SU-DHL-6 (cell line): ENCODE measurements at regions not wholly inside any gene's neighbourhood (a gene's known extent, or its start where the extent isn't known, plus 50 kb on each side); places are given as distances from the start of the nearest gene placed in this dataset.

Source experiments
- EZH2phosphoT487 ChIP-seq: fragments of 200-600 bp; sonication (generic), shearing (Covaris generic); conservative IDR thresholded peaks from 2 replicates; pipeline ENCODE4 v1.6.1; 2018; ENCODE audit warnings: mild to moderate bottlenecking, antibody characterized with exemption, low read length, moderate library complexity, mixed read lengths
- TF ChIP-seq, protein P1 (sequence below): fragments of 200-600 bp; sonication (generic); IDR thresholded peaks from one replicate; pipeline ENCODE4 v1.5.1; 2017; ENCODE audit warnings: antibody characterized with exemption, mild to moderate bottlenecking, low read length, moderate library complexity; ENCODE audit not compliant: insufficient read depth, poor library complexity, severe bottlenecking

DNA sequence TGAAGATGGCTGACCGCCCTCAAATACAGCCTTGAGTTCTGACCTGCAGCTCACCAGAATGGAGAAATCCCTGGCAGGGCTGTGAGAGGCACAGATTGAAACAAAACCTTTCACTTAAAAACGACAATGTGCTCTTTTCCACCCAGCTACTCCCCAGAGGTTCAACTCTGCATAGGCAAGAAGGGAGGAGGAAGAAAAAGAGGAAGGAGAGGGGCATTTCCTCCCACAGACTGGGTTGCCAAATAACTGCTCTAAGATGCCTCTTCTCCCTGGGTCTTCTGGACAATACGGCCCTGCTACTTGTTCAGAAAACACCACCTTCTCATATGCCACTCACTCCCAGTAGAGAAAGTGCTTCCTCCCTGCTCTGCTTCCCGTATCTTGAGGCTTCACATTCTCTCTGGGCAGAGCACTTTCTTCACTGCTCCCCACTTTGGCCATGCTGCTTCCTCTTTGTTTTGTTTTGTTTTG, 136.4 kb upstream of the SLC1A4 start:
- TF ChIP-seq, protein P1, sequence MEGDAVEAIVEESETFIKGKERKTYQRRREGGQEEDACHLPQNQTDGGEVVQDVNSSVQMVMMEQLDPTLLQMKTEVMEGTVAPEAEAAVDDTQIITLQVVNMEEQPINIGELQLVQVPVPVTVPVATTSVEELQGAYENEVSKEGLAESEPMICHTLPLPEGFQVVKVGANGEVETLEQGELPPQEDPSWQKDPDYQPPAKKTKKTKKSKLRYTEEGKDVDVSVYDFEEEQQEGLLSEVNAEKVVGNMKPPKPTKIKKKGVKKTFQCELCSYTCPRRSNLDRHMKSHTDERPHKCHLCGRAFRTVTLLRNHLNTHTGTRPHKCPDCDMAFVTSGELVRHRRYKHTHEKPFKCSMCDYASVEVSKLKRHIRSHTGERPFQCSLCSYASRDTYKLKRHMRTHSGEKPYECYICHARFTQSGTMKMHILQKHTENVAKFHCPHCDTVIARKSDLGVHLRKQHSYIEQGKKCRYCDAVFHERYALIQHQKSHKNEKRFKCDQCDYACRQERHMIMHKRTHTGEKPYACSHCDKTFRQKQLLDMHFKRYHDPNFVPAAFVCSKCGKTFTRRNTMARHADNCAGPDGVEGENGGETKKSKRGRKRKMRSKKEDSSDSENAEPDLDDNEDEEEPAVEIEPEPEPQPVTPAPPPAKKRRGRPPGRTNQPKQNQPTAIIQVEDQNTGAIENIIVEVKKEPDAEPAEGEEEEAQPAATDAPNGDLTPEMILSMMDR = no peak
- TF ChIP-seq EZH2phosphoT487 = no peak
